Neural cell (in vitro differentiated cells): ENCODE measurements at regions not wholly inside any gene's neighbourhood (a gene's known extent, or its start where the extent isn't known, plus 50 kb on each side); places are given as distances from the start of the nearest gene placed in this dataset.

Experiments used
- H2AFZ ChIP-seq: fragments of 200-600, 300-800 bp; sonication (generic), shearing (Covaris generic); 2 replicates; pipeline ENCODE4 v1.6.0; 2014; ENCODE audit warnings: low read depth, mild to moderate bottlenecking, antibody characterized with exemption, low read length, moderate library complexity
- H3F3A ChIP-seq: fragments of 200-600 bp; shearing (Covaris generic); 2 replicates; pipeline ENCODE4 v1.6.1; 2016; ENCODE audit warnings: mild to moderate bottlenecking, moderate library complexity, mixed read lengths, antibody characterized with exemption, low read length; ENCODE audit not compliant: insufficient read depth, poor library complexity, severe bottlenecking
- H3K27ac ChIP-seq: fragments of 200-600, 300-800 bp; sonication (generic), shearing (Covaris generic); 2 replicates; pipeline ENCODE4 v1.5.1; 2014; ENCODE audit warnings: mild to moderate bottlenecking, low read length, moderate library complexity
- H3K27me3 ChIP-seq: fragments of 300-800, 200-600 bp; sonication (generic), shearing (Covaris generic); 2 replicates; pipeline ENCODE4 v1.6.0; 2014; ENCODE audit warnings: mild to moderate bottlenecking, low read depth, low read length, moderate library complexity; ENCODE audit not compliant: insufficient read depth
- H3K36me3 ChIP-seq: fragments of 300-800, 200-600 bp; sonication (generic), shearing (Covaris generic); 2 replicates; pipeline ENCODE4 v1.5.1; 2014; ENCODE audit warnings: mild to moderate bottlenecking, antibody characterized with exemption, low read length, moderate library complexity; ENCODE audit not compliant: insufficient read depth
- H3K4me2 ChIP-seq: fragments of 300-800, 200-600 bp; sonication (generic), shearing (Covaris generic); 2 replicates; pipeline ENCODE4 v1.6.0; 2014; ENCODE audit warnings: mild to moderate bottlenecking, low read length
- H3K4me3 ChIP-seq: fragments of 300-800, 200-600 bp; sonication (generic), shearing (Covaris generic); 2 replicates; pipeline ENCODE4 v1.5.1; 2014; ENCODE audit warnings: mild to moderate bottlenecking, low read length, moderate library complexity
- H3K79me2 ChIP-seq: fragments of 200-600 bp; shearing (Covaris generic); replicated peaks from 2 replicates; pipeline ENCODE4 v1.6.0; 2014; ENCODE audit warnings: mild to moderate bottlenecking, low read length, moderate library complexity; ENCODE audit not compliant: insufficient read depth
- H3K9ac ChIP-seq: fragments of 300-800, 200-600 bp; sonication (generic), shearing (Covaris generic); 2 replicates; pipeline ENCODE4 v1.6.1; 2016; ENCODE audit warnings: mild to moderate bottlenecking, low read length, mixed read lengths
- H3K9me2 ChIP-seq: fragments of 200-600 bp; shearing (Covaris generic); 2 replicates; pipeline ENCODE4 v1.6.1; 2016; ENCODE audit warnings: mild to moderate bottlenecking, low read length, mixed read lengths; ENCODE audit not compliant: insufficient read depth
- H3K9me3 ChIP-seq: fragments of 200-600, 300-800 bp; sonication (generic), shearing (Covaris generic); 2 replicates; pipeline ENCODE4 v1.6.1; 2016; ENCODE audit warnings: mild to moderate bottlenecking, mixed run types, low read length, moderate library complexity, mixed read lengths
- H4K20me1 ChIP-seq: fragments of 200-600 bp; shearing (Covaris generic); 2 replicates; pipeline ENCODE4 v1.6.1; 2016; ENCODE audit warnings: mild to moderate bottlenecking, mixed run types; ENCODE audit not compliant: insufficient read depth
- CTCF ChIP-seq: fragments of 450-650 bp; IDR thresholded peaks from 2 replicates; pipeline ENCODE4 v1.5.1; 2014; ENCODE audit warnings: antibody characterized with exemption, mild to moderate bottlenecking, moderate library complexity; ENCODE audit not compliant: poor library complexity, severe bottlenecking
- EP300 ChIP-seq: fragments of 450-650 bp; conservative IDR thresholded peaks from 2 replicates; pipeline ENCODE4 v1.6.1; 2014; ENCODE audit warnings: antibody characterized with exemption, mild to moderate bottlenecking, moderate library complexity; ENCODE audit not compliant: poor library complexity, severe bottlenecking
- EZH2 ChIP-seq: fragments of 200-600, 300-800 bp; shearing (Covaris generic), sonication (generic); IDR thresholded peaks from 2 replicates; pipeline ENCODE4 v1.6.1; 2014; ENCODE audit warnings: antibody characterized with exemption, low read length, borderline replicate concordance, mild to moderate bottlenecking; ENCODE audit not compliant: insufficient read depth, poor library complexity, severe bottlenecking
- MXI1 ChIP-seq: fragments of 450-650 bp; conservative IDR thresholded peaks from 2 replicates; pipeline ENCODE4 v1.6.1; 2014; ENCODE audit warnings: antibody characterized with exemption, mild to moderate bottlenecking; ENCODE audit not compliant: poor library complexity, severe bottlenecking
- POLR2AphosphoS5 ChIP-seq: IDR thresholded peaks from 2 replicates; pipeline ENCODE4 v1.6.1; 2012
- RAD21 ChIP-seq: fragments of 450-650 bp; conservative IDR thresholded peaks from 2 replicates; pipeline ENCODE4 v1.6.1; 2014; ENCODE audit warnings: antibody characterized with exemption, mild to moderate bottlenecking, moderate library complexity
- REST ChIP-seq: IDR thresholded peaks from 2 replicates; pipeline ENCODE4 v1.6.1; 2012; ENCODE audit warnings: borderline replicate concordance
- SMC3 ChIP-seq: fragments of 450-650 bp; conservative IDR thresholded peaks from 2 replicates; pipeline ENCODE4 v1.6.1; 2014; ENCODE audit warnings: antibody characterized with exemption, mild to moderate bottlenecking, moderate library complexity; ENCODE audit not compliant: poor library complexity
- TAF1 ChIP-seq: IDR thresholded peaks from 2 replicates; pipeline ENCODE4 v1.6.1; 2012; ENCODE audit warnings: low read depth

GRCh38 chr20:57983082-57983481 is 245.4 kb downstream of the ANKRD60 start:
- Histone ChIP-seq H3K27me3 (no peaks in the 10 kb centered on the region), H3K27ac (no peak overlapping the region), H3K9me3 (no peaks in the 10 kb centered on the region), H3K4me2 (no peak overlapping the region), H3K9me2 (no peaks in the 10 kb centered on the region), H2AFZ (no peak overlapping the region), H3K36me3 (no peaks in the 10 kb centered on the region), H3K9ac (no peak overlapping the region), H3K79me2 (no peaks in the 10 kb centered on the region), H3K4me3 (no peak overlapping the region), H3F3A (no peaks in the 10 kb centered on the region), H4K20me1 (no peaks in the 10 kb centered on the region)
- TF ChIP-seq CTCF (no peak), EZH2 (no peak), SMC3 (no peak), TAF1 (no peak), POLR2AphosphoS5 (no peak), MXI1 (no peak), EP300 (no peak), REST (no peak), RAD21 (no peak)

GRCh38 chr20:57980506-57980905 is 247.9 kb downstream of the ANKRD60 start:
- no peaks in the 10 kb centered on the region for H3K9me3 ChIP-seq
- TF ChIP-seq TAF1 (no peak), CTCF (no peak), REST (no peak), POLR2AphosphoS5 (no peak), SMC3 (no peak), MXI1 (no peak), EZH2 (no peak), EP300 (no peak), RAD21 (no peak)
- no peaks in the 10 kb centered on the region for H3K79me2 ChIP-seq
- no peaks in the 10 kb centered on the region for H4K20me1 ChIP-seq
- H3K27ac ChIP-seq = no peak overlapping the region
- H3F3A ChIP-seq = no peaks in the 10 kb centered on the region
- H3K9me2 ChIP-seq = no peaks in the 10 kb centered on the region
- H3K36me3 ChIP-seq = no peaks in the 10 kb centered on the region
- H3K9ac ChIP-seq = no peak overlapping the region
- no peaks in the 10 kb centered on the region for H3K27me3 ChIP-seq
- no peak overlapping the region for H3K4me2 ChIP-seq
- no peak overlapping the region for H3K4me3 ChIP-seq
- H2AFZ ChIP-seq = no peak overlapping the region
